ENCODE measurements at regions not wholly inside any gene's neighbourhood (a gene's known extent, or its start where the extent isn't known, plus 50 kb on each side); places are given as distances from the start of the nearest gene placed in this dataset.
"Not testable (repeated sequence)": the region's sequence is repeated elsewhere in the genome, so short reads cannot be mapped to it uniquely, and the experiment has no call there.

GRCh38 chr14:66273261-66273832 lies 212.8 kb upstream of the CCDC196 start:
- Histone ChIP-seq H4K20me1 (ENCODE audit: insufficient read depth, low read length) (no peaks in the 10 kb centered on the region), H3K27ac (ENCODE audit: low read depth, low read length) (no peak overlapping the region), H3K27me3 (ENCODE audit: insufficient read depth, low read length) (no peaks in the 10 kb centered on the region), H3K4me2 (ENCODE audit: insufficient read depth, low read length) (no peak overlapping the region), H3K4me1 (ENCODE audit: insufficient read depth, low read length) (no peaks in the 10 kb centered on the region), H2AFZ (ENCODE audit: low read length) (no peak overlapping the region), H3K4me3 (ENCODE audit: insufficient read depth, low read length) (no peak overlapping the region), H3K79me2 (ENCODE audit: insufficient read depth, low read length) (no peaks in the 10 kb centered on the region), H3K36me3 (ENCODE audit: insufficient read depth, low read length) (no peaks in the 10 kb centered on the region), H3K9me3 (ENCODE audit: low read depth, low read length) (no peaks in the 10 kb centered on the region)
- no peak for DNase-seq (ENCODE audit: insufficient read length, low spot score, missing footprints)
- TF ChIP-seq CTCF (IDR thresholded peaks at IDR 0.05; ENCODE audit: extremely low read depth, low read depth, low read length): no peak

GRCh38 chr14:66278418-66278817 lies 207.8 kb upstream of the CCDC196 start:
- H3K9me3 ChIP-seq (ENCODE audit: low read depth, low read length); H3K4me3 ChIP-seq (ENCODE audit: insufficient read depth, low read length); H3K36me3 ChIP-seq (ENCODE audit: insufficient read depth, low read length); H3K4me1 ChIP-seq (ENCODE audit: insufficient read depth, low read length); H4K20me1 ChIP-seq (ENCODE audit: insufficient read depth, low read length); DNase-seq (ENCODE audit: insufficient read length, low spot score, missing footprints); H3K4me2 ChIP-seq (ENCODE audit: insufficient read depth, low read length); H3K79me2 ChIP-seq (ENCODE audit: insufficient read depth, low read length); H3K27ac ChIP-seq (ENCODE audit: low read depth, low read length); H3K27me3 ChIP-seq (ENCODE audit: insufficient read depth, low read length); H2AFZ ChIP-seq (ENCODE audit: low read length): not testable (repeated sequence)

- Histone ChIP-seq H3K36me3 (ENCODE audit: insufficient read depth, low read length) (no peaks in the 10 kb centered on the region), H3K9me3 (ENCODE audit: low read depth, low read length) (no peaks in the 10 kb centered on the region), H2AFZ (ENCODE audit: low read length) (peak overlapping the region; percentile 15), H3K4me2 (ENCODE audit: insufficient read depth, low read length) (no peak overlapping the region), H3K79me2 (ENCODE audit: insufficient read depth, low read length) (no peaks in the 10 kb centered on the region), H3K27ac (ENCODE audit: low read depth, low read length) (no peak overlapping the region), H3K27me3 (ENCODE audit: insufficient read depth, low read length) (no peaks in the 10 kb centered on the region), H3K4me1 (ENCODE audit: insufficient read depth, low read length) (no peaks in the 10 kb centered on the region), H4K20me1 (ENCODE audit: insufficient read depth, low read length) (no peaks in the 10 kb centered on the region), H3K4me3 (ENCODE audit: insufficient read depth, low read length) (no peak overlapping the region)
- TF ChIP-seq CTCF (IDR thresholded peaks at IDR 0.05; ENCODE audit: extremely low read depth, low read depth, low read length): no peak
- no peak for DNase-seq (ENCODE audit: insufficient read length, low spot score, missing footprints)
Measured at GRCh38 chr14:66281036-66281776, 205.0 kb upstream of the CCDC196 start.

GRCh38 chr14:66284346-66284745 lies 201.8 kb upstream of the CCDC196 start:
- H2AFZ ChIP-seq (ENCODE audit: low read length): no peak overlapping the region
- H3K27ac ChIP-seq (ENCODE audit: low read depth, low read length): no peak overlapping the region
- no peaks in the 10 kb centered on the region for H3K36me3 ChIP-seq (ENCODE audit: insufficient read depth, low read length)
- H3K9me3 ChIP-seq (ENCODE audit: low read depth, low read length): no peaks in the 10 kb centered on the region
- H3K4me1 ChIP-seq (ENCODE audit: insufficient read depth, low read length): no peaks in the 10 kb centered on the region
- H3K27me3 ChIP-seq (ENCODE audit: insufficient read depth, low read length): no peaks in the 10 kb centered on the region
- no peak overlapping the region for H3K4me2 ChIP-seq (ENCODE audit: insufficient read depth, low read length)
- no peak for DNase-seq (ENCODE audit: insufficient read length, low spot score, missing footprints)
- H3K79me2 ChIP-seq (ENCODE audit: insufficient read depth, low read length): no peaks in the 10 kb centered on the region
- no peak overlapping the region for H3K4me3 ChIP-seq (ENCODE audit: insufficient read depth, low read length)
- H4K20me1 ChIP-seq (ENCODE audit: insufficient read depth, low read length): no peaks in the 10 kb centered on the region
- no peak for TF ChIP-seq CTCF (IDR thresholded peaks at IDR 0.05; ENCODE audit: extremely low read depth, low read depth, low read length)

Measured in osteoblast (primary cell).